ENCODE measurements at regions not wholly inside any gene's neighbourhood (a gene's known extent, or its start where the extent isn't known, plus 50 kb on each side); places are given as distances from the start of the nearest gene placed in this dataset.
A peak's percentile ranks its signal among the peaks of the same experiment; 100 is the strongest.

GRCh38 chr10:123945325-123945920 is 53.8 kb upstream of the CPXM2 start:
- Mint-ChIP-seq H3K27ac (ENCODE audit: unreplicated experiment) (peak overlapping the region; percentile 67), H3K9me3 (ENCODE audit: unreplicated experiment) (peaks cover 3% of the 10 kb centered on the region), H3K27me3 (ENCODE audit: low read depth, unreplicated experiment) (peaks cover 6% of the 10 kb centered on the region), H3K36me3 (ENCODE audit: low read depth, unreplicated experiment) (no peaks in the 10 kb centered on the region), H3K4me3 (ENCODE audit: unreplicated experiment) (no peak overlapping the region), H3K4me1 (ENCODE audit: low read depth, unreplicated experiment) (peaks cover 14% of the 10 kb centered on the region)
- Histone ChIP-seq H3K4me2 (ENCODE audit: low read length) (no peak overlapping the region), H3K4me3 (ENCODE audit: insufficient read depth, low read depth, low read length) (no peak overlapping the region), H4K20me1 (ENCODE audit: insufficient read depth, low read length) (no peaks in the 10 kb centered on the region), H3K4me1 (ENCODE audit: insufficient read depth, low read length) (no peaks in the 10 kb centered on the region), H3K9ac (ENCODE audit: low read length) (no peak overlapping the region), H2AFZ (ENCODE audit: low read depth, low read length) (no peak overlapping the region), H3K27me3 (ENCODE audit: insufficient read depth, low read length) (no peaks in the 10 kb centered on the region), H3K9me3 (ENCODE audit: insufficient read depth, low read depth, low read length) (no peaks in the 10 kb centered on the region), H3K79me2 (ENCODE audit: insufficient read depth, low read length) (no peaks in the 10 kb centered on the region), H3K36me3 (ENCODE audit: insufficient read depth, low read length) (no peaks in the 10 kb centered on the region), H3K27ac (ENCODE audit: low read depth, low read length) (no peak overlapping the region)
- TF ChIP-seq CTCF (IDR thresholded peaks at IDR 0.05; ENCODE audit: insufficient read depth, low read depth, low read length) (no peak), EZH2 (IDR thresholded peaks at IDR 0.05; ENCODE audit: insufficient read depth, low read length) (no peak)
- DNase-seq (ENCODE audit: low read depth) = no peak
- peak; percentile 45 for FAIRE-seq

DNA sequence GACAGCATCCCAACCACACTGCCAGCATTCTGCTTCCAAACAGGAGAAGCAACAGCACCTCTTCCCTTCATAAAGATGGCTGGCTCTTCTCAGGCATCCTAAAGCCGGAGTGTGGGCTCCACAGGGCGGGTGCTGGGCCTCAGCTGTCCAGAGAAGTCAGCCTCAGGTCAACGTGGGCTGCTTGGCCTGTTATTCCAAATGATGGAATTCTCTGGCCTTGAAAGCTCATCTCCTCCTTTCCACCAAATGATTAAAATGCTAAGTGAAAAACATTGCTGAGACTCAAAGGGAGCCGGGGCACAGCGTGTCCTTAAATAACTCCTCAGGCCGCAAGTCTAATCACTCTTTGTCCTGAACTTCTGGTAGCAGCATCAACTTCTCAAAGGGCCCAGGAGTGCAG is 53.1 kb upstream of the CPXM2 start:
- H3K4me1 ChIP-seq (ENCODE audit: insufficient read depth, low read length) = no peaks in the 10 kb centered on the region
- no peaks in the 10 kb centered on the region for H3K9me3 ChIP-seq (ENCODE audit: insufficient read depth, low read depth, low read length)
- H3K27me3 ChIP-seq (ENCODE audit: insufficient read depth, low read length) = no peaks in the 10 kb centered on the region
- FAIRE-seq = no peak
- no peak overlapping the region for H3K27ac ChIP-seq (ENCODE audit: low read depth, low read length)
- Mint-ChIP-seq H3K36me3 (ENCODE audit: low read depth, unreplicated experiment) (no peaks in the 10 kb centered on the region), H3K4me1 (ENCODE audit: low read depth, unreplicated experiment) (peaks cover 14% of the 10 kb centered on the region), H3K27me3 (ENCODE audit: low read depth, unreplicated experiment) (peaks cover 6% of the 10 kb centered on the region), H3K9me3 (ENCODE audit: unreplicated experiment) (peaks cover 3% of the 10 kb centered on the region), H3K4me3 (ENCODE audit: unreplicated experiment) (no peak overlapping the region), H3K27ac (ENCODE audit: unreplicated experiment) (peak overlapping the region; percentile 34)
- H3K79me2 ChIP-seq (ENCODE audit: insufficient read depth, low read length) = no peaks in the 10 kb centered on the region
- no peak for TF ChIP-seq CTCF (IDR thresholded peaks at IDR 0.05; ENCODE audit: insufficient read depth, low read depth, low read length)
- no peak for TF ChIP-seq EZH2 (IDR thresholded peaks at IDR 0.05; ENCODE audit: insufficient read depth, low read length)
- H2AFZ ChIP-seq (ENCODE audit: low read depth, low read length) = no peak overlapping the region
- H4K20me1 ChIP-seq (ENCODE audit: insufficient read depth, low read length) = no peaks in the 10 kb centered on the region
- no peak overlapping the region for H3K4me3 ChIP-seq (ENCODE audit: insufficient read depth, low read depth, low read length)
- H3K36me3 ChIP-seq (ENCODE audit: insufficient read depth, low read length) = no peaks in the 10 kb centered on the region
- no peak overlapping the region for H3K4me2 ChIP-seq (ENCODE audit: low read length)
- H3K9ac ChIP-seq (ENCODE audit: low read length) = no peak overlapping the region
- no peak for DNase-seq (ENCODE audit: low read depth)

- TF ChIP-seq EZH2 (IDR thresholded peaks at IDR 0.05; ENCODE audit: insufficient read depth, low read length) = no peak
- no peak for TF ChIP-seq CTCF (IDR thresholded peaks at IDR 0.05; ENCODE audit: insufficient read depth, low read depth, low read length)
- H3K27ac Mint-ChIP-seq (ENCODE audit: unreplicated experiment) = no peak overlapping the region
These were observed 51.7 kb upstream of the CPXM2 start for GRCh38 chr10:123943307-123943706.

More at GRCh38 chr10:123943307-123943706, 51.7 kb upstream of the CPXM2 start:
- no peak overlapping the region for H3K27ac ChIP-seq (ENCODE audit: low read depth, low read length)
- FAIRE-seq = no peak
- Mint-ChIP-seq H3K4me3 (ENCODE audit: unreplicated experiment) (no peak overlapping the region), H3K36me3 (ENCODE audit: low read depth, unreplicated experiment) (no peaks in the 10 kb centered on the region), H3K9me3 (ENCODE audit: unreplicated experiment) (peaks cover 3% of the 10 kb centered on the region), H3K27me3 (ENCODE audit: low read depth, unreplicated experiment) (peaks cover 6% of the 10 kb centered on the region), H3K4me1 (ENCODE audit: low read depth, unreplicated experiment) (peaks cover 14% of the 10 kb centered on the region)
- no peaks in the 10 kb centered on the region for H3K36me3 ChIP-seq (ENCODE audit: insufficient read depth, low read length)
- H3K4me1 ChIP-seq (ENCODE audit: insufficient read depth, low read length) = no peaks in the 10 kb centered on the region
- DNase-seq (ENCODE audit: low read depth) = no peak
- H2AFZ ChIP-seq (ENCODE audit: low read depth, low read length) = no peak overlapping the region
- H3K27me3 ChIP-seq (ENCODE audit: insufficient read depth, low read length) = no peaks in the 10 kb centered on the region
- no peak overlapping the region for H3K4me2 ChIP-seq (ENCODE audit: low read length)
- H3K4me3 ChIP-seq (ENCODE audit: insufficient read depth, low read depth, low read length) = no peak overlapping the region
- H3K9ac ChIP-seq (ENCODE audit: low read length) = no peak overlapping the region
- no peaks in the 10 kb centered on the region for H3K79me2 ChIP-seq (ENCODE audit: insufficient read depth, low read length)
- no peaks in the 10 kb centered on the region for H3K9me3 ChIP-seq (ENCODE audit: insufficient read depth, low read depth, low read length)
- no peaks in the 10 kb centered on the region for H4K20me1 ChIP-seq (ENCODE audit: insufficient read depth, low read length)

Data from astrocyte (in vitro differentiated cells and primary cell).